K562 (cell line): ENCODE measurements at regions not wholly inside any gene's neighbourhood (a gene's known extent, or its start where the extent isn't known, plus 50 kb on each side); places are given as distances from the start of the nearest gene placed in this dataset.

Source experiments
- ATAC-seq: fragments of 200-7000 bp; cut with Tn5 transposase; 3 replicates; pipeline ENCODE4 v1.9.1; 2020; ENCODE audit warnings: moderate library complexity
- BruUV-seq: library from RNA; stranded (reverse); fragments of 400-500 nt; replicated peaks from 2 replicates; lab custom pipeline; 2021; lab: Mats Ljungman, UMichigan
- CTCF ChIA-PET: fragments of 300-600 bp; formaldehyde crosslinking; extraction: SDS; loops from one replicate; lab custom pipeline; 2021; ENCODE audit warnings: low intra/inter-chr PET ratio; lab: Yijun Ruan, JAX
- POLR2A ChIA-PET: fragments of 300-600, 350-650 bp; sonication (Branson Sonifier 250); formaldehyde crosslinking; extraction: SDS; loops from one replicate; lab custom pipeline; 2021; ENCODE audit warnings: antibody characterized with exemption, inconsistent platforms; lab: Yijun Ruan, JAX
- DNase-seq, 4 experiments: peaks; one replicate each; pipeline versions ENCODE4 v3.0.0 to v3.0.0-alpha.2; 2011 to 2018; ENCODE audit warnings: low spot score in 3 of 4, mixed read lengths in 3 of 4; ENCODE audit errors: extremely low read depth in 1 of 4
- FAIRE-seq: peaks from 2 replicates; lab custom pipeline; 2011; peaks lifted over from hg19 to GRCh38; lab: Jason Lieb, UNC
- H2AFZ ChIP-seq: 2 replicates; pipeline ENCODE4 v1.6.0; 2011; ENCODE audit warnings: low read depth, low read length, control low read depth, inconsistent platforms
- H3K27ac ChIP-seq: fragments of 200-600 bp; 3 replicates; pipeline ENCODE4 v1.8.0; 2011; ENCODE audit warnings: low read depth, mild to moderate bottlenecking, control low read depth, inconsistent platforms, low read length, moderate library complexity, mixed read lengths; ENCODE audit errors: extremely low read depth
- H3K27me3 ChIP-seq, 2 experiments: fragments of 300-600 bp in 1 of 2; 2 replicates in 1 of 2; 3 replicates in 1 of 2; pipeline versions ENCODE4 v1.6.0 to v1.8.0; 2011; ENCODE audit warnings: inconsistent platforms in 2 of 2, low read length in 2 of 2, mild to moderate bottlenecking in 1 of 2, mixed read lengths in 1 of 2, moderate library complexity in 1 of 2; ENCODE audit not compliant: control insufficient read depth in 2 of 2, insufficient read depth in 2 of 2
- H3K36me3 ChIP-seq: fragments of 300-600 bp; 3 replicates; pipeline ENCODE4 v1.8.0; 2011; ENCODE audit warnings: mild to moderate bottlenecking, low read length, inconsistent platforms; ENCODE audit not compliant: control insufficient read depth, insufficient read depth
- H3K4me1 ChIP-seq, 2 experiments: fragments of 200-600 bp in 1 of 2; replicated peaks in 1 of 2; 2 replicates in 1 of 2; 3 replicates in 1 of 2; pipeline versions ENCODE4 v1.5.1 to v1.8.0; 2011; ENCODE audit warnings: inconsistent platforms in 2 of 2, low read length in 2 of 2, mild to moderate bottlenecking in 1 of 2, mixed read lengths in 1 of 2, moderate library complexity in 1 of 2; ENCODE audit not compliant: control insufficient read depth in 2 of 2, insufficient read depth in 2 of 2
- H3K4me2 ChIP-seq: 2 replicates; pipeline ENCODE4 v1.6.1; 2011; ENCODE audit warnings: low read length, control low read depth, inconsistent platforms, mixed read lengths; ENCODE audit not compliant: insufficient read depth
- H3K4me3 ChIP-seq: fragments of 200-600 bp; sonication (generic), shearing (Covaris generic); 2 replicates; pipeline ENCODE4 v1.5.1; 2016; ENCODE audit warnings: control low read depth, inconsistent platforms
- H3K79me2 ChIP-seq: fragments of 200-600 bp; 3 replicates; pipeline ENCODE4 v1.8.0; 2011; ENCODE audit warnings: low read length, inconsistent platforms; ENCODE audit not compliant: control insufficient read depth, insufficient read depth
- H3K9ac ChIP-seq, 2 experiments: 2 replicates each; pipeline versions ENCODE4 v1.6.0 to v1.6.1; 2011; ENCODE audit warnings: low read depth in 2 of 2, low read length in 2 of 2, control low read depth in 1 of 2, inconsistent platforms in 1 of 2, mild to moderate bottlenecking in 1 of 2, mixed read lengths in 1 of 2; ENCODE audit not compliant: insufficient read depth in 1 of 2
- H3K9me1 ChIP-seq: one replicate; pipeline ENCODE4 v1.6.0; 2011; ENCODE audit warnings: inconsistent platforms, mild to moderate bottlenecking, low read length, moderate library complexity; ENCODE audit not compliant: control insufficient read depth, insufficient read depth
- H3K9me3 ChIP-seq: replicated peaks from 2 replicates; pipeline ENCODE4 v1.5.1; 2011; ENCODE audit warnings: low read depth, low read length, inconsistent platforms; ENCODE audit not compliant: control insufficient read depth, insufficient read depth
- H4K20me1 ChIP-seq: replicated peaks from 2 replicates; pipeline ENCODE4 v1.6.1; 2011; ENCODE audit warnings: low read length, inconsistent platforms, mixed read lengths; ENCODE audit not compliant: control insufficient read depth, insufficient read depth
- AFF1 ChIP-seq, 2 experiments: fragments of 450-650 bp; IDR thresholded peaks; 2 replicates each; pipeline ENCODE4 v1.6.1; 2018; ENCODE audit warnings: mild to moderate bottlenecking in 2 of 2, low read depth in 1 of 2; ENCODE audit not compliant: partially characterized antibody in 2 of 2
- FOXA3 ChIP-seq, 2 experiments: fragments of 450-650 bp in 1 of 2; sonication (generic) in 1 of 2; formaldehyde crosslinking; IDR thresholded peaks in 1 of 2; conservative IDR thresholded peaks in 1 of 2; 2 replicates each; pipeline versions ENCODE4 v1.4.0 to v1.8.0; 2020 to 2022; ENCODE audit warnings: mild to moderate bottlenecking in 2 of 2, missing genetic modification reagents in 1 of 2
- TRIM28 ChIP-seq: fragments of 450-650 bp; IDR thresholded peaks from 2 replicates; pipeline ENCODE4 v1.6.1; 2017
- WGBS: fragments of 100-300 bp; shearing (Covaris generic); methylation state at CpG from one replicate; pipeline ENCODE4 v1.1.6; 2016; ENCODE audit warnings: low coverage, mixed read lengths; ENCODE audit not compliant: insufficient coverage; ENCODE audit errors: missing lambda C conversion rate; 5-methylcytosine and 5-hydroxymethylcytosine counted together
- in situ Hi-C: fragments of 300-500 bp; cut with MboI; formaldehyde crosslinking; loops from 4 replicates; pipeline ENCODE4 v1.15.0; 2018; ENCODE audit warnings: inconsistent platforms, mixed read lengths
- intact Hi-C: fragments of 100-400 bp; cut with micrococcal nuclease; formaldehyde crosslinking; loops from 2 replicates; pipeline ENCODE4 v1.14.2; 2022
- TF ChIP-seq, protein P1 (sequence below): sonication (generic); formaldehyde crosslinking; IDR thresholded peaks from 2 replicates; pipeline ENCODE4 v1.8.0; 2022; ENCODE audit warnings: missing genetic modification reagents, mild to moderate bottlenecking, moderate library complexity, borderline replicate concordance

DNA sequence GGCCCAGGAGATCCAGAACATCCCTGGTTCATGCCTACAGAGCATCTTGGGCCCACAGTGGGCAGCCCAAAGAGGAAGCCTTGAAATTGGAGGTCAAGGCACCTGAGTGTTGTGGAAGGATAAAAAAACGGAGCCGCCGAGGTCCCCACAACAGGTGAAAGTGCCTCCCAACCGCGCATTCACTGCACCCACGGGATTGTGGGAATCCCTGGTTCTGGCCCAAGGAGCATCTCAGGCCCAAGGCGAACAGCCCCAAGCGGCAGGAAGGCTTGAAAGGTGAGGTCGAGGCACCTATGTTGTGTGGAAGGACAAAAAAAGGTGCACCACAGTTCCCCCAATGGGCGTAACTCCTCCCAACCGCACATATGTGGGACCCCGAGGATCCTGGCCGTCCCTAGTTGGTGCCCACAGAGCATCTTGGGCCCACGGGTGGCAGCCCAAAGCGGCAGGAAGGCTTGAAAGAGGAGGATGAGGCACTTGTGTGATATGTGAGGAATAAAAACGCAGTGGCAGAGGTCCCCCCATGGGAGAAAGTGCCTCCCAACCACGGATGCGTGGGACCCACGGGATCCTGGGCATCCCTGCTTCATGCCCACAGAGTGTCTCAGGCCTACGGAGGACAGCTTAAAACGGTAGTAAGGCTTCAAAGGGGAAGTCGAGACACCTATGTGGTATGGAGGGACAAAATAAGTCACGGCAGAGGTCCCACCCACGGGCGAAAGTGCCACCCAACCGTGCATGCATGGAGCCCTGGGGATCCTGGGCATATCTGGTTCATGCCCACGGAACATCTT is 583.9 kb downstream of the ALG10 start:
- TF ChIP-seq FOXA3 (CRISPR knock-in tag; conservative IDR thresholded peaks at IDR 0.05 in 1 of 2, IDR thresholded peaks at IDR 0.05 in 1 of 2), result no peak
- no peak overlapping the region for H2AFZ ChIP-seq
- FAIRE-seq, result no peak
- WGBS, result under 1% methylated on average over 20 of the region's 27 CpGs
- intact Hi-C loops (no loop called here), in situ Hi-C loops (loop anchor here (10.0 kb wide), 2 partner anchors 391 to 471 kb away; no protein-coding TSS in a partner anchor)
- BruUV-seq, result no TSS peak
- no peaks in the 10 kb centered on the region for H3K79me2 ChIP-seq
- no peak overlapping the region for H3K9ac ChIP-seq
- H3K9me3 ChIP-seq, result no peaks in the 10 kb centered on the region
- CTCF ChIA-PET, result no interaction called here
- H3K4me3 ChIP-seq, result no peak overlapping the region
- no peaks in the 10 kb centered on the region for H3K9me1 ChIP-seq
- no peak for ATAC-seq
- no peak overlapping the region for H3K27ac ChIP-seq
- peak in 1 of 4 experiments; percentile 3 for DNase-seq
- H3K4me1 ChIP-seq, result no peaks in the 10 kb centered on the region
- no peak overlapping the region for H3K4me2 ChIP-seq
- H3K36me3 ChIP-seq, result no peaks in the 10 kb centered on the region
- no peaks in the 10 kb centered on the region for H3K27me3 ChIP-seq
- H4K20me1 ChIP-seq, result no peaks in the 10 kb centered on the region
- POLR2A ChIA-PET, result no interaction called here

- no peaks in the 10 kb centered on the region for H3K36me3 ChIP-seq
- no peaks in the 10 kb centered on the region for H3K9me1 ChIP-seq
- ChIA-PET POLR2A (no interaction called here), CTCF (no interaction called here)
- FAIRE-seq, result no peak
- intact Hi-C loops, result no loop called here
- no peak for DNase-seq
- no peaks in the 10 kb centered on the region for H3K4me1 ChIP-seq
- no peaks in the 10 kb centered on the region for H3K9me3 ChIP-seq
- H3K4me3 ChIP-seq, result no peak overlapping the region
- in situ Hi-C loops, result loop anchor here (10.0 kb wide), 2 partner anchors 392 to 472 kb away; no protein-coding TSS in a partner anchor
- no peak overlapping the region for H2AFZ ChIP-seq
- BruUV-seq, result no TSS peak
- no peaks in the 10 kb centered on the region for H4K20me1 ChIP-seq
- H3K27ac ChIP-seq, result no peak overlapping the region
- under 1% methylated on average over 22 of the region's 24 CpGs for WGBS
- no peaks in the 10 kb centered on the region for H3K79me2 ChIP-seq
- no peak overlapping the region for H3K9ac ChIP-seq
- no peak overlapping the region for H3K4me2 ChIP-seq
- no peak for ATAC-seq
- H3K27me3 ChIP-seq, result no peaks in the 10 kb centered on the region
- TF ChIP-seq, protein P1, sequence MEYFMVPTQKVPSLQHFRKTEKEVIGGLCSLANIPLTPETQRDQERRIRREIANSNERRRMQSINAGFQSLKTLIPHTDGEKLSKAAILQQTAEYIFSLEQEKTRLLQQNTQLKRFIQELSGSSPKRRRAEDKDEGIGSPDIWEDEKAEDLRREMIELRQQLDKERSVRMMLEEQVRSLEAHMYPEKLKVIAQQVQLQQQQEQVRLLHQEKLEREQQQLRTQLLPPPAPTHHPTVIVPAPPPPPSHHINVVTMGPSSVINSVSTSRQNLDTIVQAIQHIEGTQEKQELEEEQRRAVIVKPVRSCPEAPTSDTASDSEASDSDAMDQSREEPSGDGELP, result no peak
- TF ChIP-seq AFF1 (IDR thresholded peaks at IDR 0.05; ENCODE audit: low read depth in 1 of 2, partially characterized antibody in 2 of 2), result no peak
- no peak for TF ChIP-seq TRIM28
Observed at GRCh38 chr12:34606749-34607519, 584.6 kb downstream of the ALG10 start.
